ENCODE measurements at regions not wholly inside any gene's neighbourhood (a gene's known extent, or its start where the extent isn't known, plus 50 kb on each side); places are given as distances from the start of the nearest gene placed in this dataset.
A peak's percentile ranks its signal among the peaks of the same experiment; 100 is the strongest.
"Not testable (repeated sequence)": the region's sequence is repeated elsewhere in the genome, so short reads cannot be mapped to it uniquely, and the experiment has no call there.

DNA sequence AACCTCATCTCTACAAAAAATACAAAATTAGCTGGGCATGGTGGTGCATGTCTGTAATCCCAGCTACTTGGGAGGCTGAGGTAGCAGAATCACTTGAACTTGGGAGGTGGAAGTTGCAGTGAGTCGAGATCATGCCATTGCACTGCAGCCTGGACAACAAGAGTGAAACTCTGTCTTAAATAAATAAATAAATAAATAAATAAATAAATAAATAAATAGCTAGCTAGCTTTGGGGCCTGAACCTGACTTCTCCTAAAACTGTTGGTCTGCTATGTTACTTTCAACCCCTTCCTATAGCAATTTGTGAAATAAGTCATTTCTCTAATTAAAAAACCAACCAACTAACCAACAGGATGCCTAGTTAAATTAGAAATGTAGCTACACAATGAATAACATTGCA, 101.0 kb upstream of the KCNG1 start:
- not testable (repeated sequence) for ATAC-seq

DNA sequence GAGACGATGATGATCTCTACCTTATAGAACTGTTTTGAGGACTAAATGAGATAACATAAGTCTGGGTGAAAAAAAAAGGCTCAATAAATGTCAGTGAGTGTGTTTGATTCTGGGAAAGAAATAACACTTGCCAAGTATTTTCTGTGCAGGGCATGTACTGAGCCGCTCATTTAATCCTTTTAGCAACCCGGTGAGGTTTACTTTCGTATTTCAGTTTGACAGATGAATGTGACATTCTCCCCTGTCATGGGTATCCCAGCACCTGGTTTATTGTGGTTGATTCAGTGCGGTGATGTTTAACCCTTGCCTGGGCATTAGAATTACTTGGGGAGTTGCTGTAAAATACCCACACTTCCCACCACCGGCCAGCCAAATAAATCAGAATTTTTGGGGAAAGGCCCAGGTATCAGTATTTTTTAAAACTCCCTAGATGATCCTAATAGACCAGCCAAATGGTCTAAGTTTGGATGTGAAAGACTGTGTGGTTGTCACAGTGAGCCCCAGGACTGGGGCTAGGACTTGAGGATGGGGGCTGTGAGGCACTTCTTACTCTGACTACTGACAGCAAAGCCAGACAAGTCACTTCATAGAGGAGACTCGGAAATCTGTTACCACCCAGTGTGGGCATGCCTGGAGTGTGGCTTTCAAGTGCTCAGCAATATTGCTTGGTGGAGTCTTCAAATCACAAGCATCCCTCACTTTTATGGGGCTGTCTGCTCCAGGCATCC, 100.2 kb upstream of the KCNG1 start:
- ATAC-seq, result peak; percentile 63

DNA sequence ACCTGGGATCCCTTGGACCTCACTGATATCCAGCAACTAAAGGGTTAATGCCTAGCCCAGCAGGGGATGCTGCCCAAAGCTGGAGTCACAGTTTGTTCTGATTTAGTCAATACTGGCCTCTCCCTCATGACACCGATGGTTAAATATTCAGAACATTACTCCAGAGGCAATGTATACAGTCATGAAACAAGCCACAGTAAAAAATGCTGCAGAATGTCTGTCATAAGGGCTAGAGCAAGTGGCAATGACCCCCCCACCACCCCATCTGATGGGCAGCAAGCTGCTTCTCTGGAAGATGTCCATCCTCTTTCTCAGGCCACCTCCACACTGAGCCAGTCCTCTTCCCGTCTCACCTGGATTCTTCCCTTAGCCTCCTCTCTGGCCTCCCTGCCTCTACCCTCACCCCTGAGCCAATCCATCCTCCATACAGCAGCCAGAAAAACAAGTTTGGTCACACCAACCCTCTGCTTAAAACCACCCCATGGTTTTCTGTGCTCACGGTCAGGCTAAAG, 99.0 kb upstream of the KCNG1 start:
- ATAC-seq, result peak; percentile 60

DNA sequence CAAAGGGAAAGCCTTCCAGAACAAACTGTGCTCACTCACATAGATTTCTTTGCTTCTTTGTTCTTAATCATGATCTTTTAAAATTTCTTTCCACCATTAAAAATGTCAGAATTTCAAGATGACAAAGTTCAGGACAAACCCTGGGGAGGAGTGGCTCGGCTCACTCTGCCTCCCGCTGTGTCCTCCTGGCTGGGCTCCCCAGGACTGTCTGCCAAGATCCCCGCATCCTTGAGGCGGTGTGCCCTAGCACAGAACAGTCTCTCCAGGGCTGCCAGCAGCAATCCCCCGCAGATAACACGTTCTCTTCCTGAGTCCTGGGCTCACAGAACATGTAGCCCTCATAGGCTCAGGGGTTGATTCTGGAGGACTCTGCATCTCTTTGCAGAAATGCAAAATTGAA, 98.4 kb upstream of the KCNG1 start:
- no peak for ATAC-seq

DNA sequence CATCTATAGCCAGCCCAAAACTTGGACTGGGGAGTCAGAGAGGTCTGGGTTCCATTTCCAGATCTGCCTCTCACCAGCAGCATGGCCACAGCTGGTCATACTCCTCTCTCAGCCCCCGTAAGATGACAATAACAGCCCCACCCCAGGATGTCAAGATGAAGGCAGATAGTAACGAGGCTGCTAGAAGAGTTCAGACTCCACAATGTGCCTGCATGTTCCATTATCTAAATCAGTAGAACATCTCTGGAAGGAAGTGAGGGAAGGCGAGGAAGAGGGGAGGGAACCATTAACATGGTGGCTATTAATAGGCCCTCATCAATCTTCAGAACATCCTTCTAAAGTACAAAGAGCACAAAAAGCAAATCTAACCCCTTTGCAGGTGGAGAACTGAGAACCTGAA, 98.0 kb upstream of the KCNG1 start:
- no peak for ATAC-seq

DNA sequence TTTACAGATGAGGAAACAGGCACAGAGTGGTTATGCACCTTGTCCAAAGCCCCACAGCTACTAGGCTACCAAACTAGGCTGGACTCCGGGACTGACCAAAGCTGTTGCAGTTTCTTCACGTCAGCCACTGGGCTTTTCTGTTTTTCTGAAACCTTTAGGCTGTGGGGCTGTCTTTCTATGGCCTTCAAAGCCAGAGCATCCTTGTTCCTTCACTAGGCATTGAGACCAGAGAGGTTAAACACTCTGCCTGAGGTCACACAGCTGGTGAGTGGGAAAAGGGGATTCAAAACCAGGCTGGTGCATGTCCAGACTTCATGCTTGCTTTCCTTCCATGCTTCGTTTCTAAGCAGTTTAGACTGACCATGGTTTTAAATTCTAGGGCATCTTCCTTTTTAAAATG, 97.5 kb upstream of the KCNG1 start:
- ATAC-seq, result no peak

DNA sequence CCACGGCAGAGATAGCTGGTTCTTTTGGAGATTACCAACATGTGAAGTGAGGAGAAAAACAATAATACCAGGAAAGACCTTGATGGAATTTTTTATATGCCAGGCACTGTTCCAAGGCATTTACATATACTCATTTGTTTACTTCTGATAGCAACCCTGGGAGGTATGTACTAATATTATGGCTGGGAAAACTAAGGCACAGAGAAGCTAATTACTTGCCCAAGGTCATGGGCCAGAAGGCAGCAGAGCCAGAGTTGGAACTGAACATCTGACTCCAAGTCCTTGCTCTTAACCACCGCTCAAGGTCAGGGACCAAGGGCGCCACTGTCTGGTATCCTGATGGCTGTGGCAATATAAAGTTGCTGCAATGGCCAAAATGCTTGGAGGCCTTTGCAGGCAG, 97.0 kb upstream of the KCNG1 start:
- no peak for ATAC-seq

DNA sequence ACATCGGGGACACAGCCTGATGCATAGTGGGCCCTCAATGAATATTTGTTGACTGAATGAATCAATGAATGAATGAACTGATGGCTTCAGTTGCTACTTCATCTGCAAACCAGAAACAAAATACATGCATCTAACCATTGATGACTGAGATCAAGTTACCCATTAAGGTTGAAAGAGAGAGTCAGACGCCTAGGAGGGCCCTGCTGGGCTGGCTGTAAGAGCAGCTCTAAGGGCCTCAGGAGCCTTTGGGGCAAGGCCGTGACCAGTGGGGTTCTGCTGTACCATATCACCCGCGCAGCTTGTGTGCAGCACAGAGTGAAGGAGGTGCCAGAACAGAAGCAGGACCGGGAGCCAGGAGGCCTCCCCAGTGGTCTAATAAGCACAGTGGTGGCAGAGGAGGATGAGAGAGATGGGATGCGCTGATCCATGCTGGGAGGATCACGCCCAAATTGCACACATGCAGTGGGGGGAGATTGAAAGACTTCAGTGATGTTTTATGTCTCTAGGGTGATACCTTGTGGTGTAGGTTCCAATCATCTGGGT, 96.1 kb upstream of the KCNG1 start:
- ATAC-seq, result no peak

DNA sequence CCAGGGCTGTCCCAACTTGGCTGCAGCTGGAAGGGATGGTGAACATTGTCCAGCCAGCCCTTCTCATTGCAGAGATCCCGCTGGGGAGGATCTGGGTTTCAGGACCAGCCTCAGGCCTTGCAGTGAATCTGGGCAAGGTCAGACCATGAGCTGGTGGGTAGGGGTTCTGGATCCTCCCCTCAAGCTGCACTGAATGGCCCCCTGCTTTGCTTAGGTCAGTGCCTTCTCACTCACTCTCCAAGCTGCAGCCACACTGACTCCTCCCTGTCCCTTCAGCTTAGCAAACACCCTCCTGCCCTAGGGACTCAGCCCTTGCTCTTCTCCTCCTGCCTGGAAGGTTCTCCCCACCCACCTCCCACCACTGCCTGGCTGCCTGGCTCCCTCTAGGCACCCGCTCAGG, 95.3 kb upstream of the KCNG1 start:
- ATAC-seq, result no peak

DNA sequence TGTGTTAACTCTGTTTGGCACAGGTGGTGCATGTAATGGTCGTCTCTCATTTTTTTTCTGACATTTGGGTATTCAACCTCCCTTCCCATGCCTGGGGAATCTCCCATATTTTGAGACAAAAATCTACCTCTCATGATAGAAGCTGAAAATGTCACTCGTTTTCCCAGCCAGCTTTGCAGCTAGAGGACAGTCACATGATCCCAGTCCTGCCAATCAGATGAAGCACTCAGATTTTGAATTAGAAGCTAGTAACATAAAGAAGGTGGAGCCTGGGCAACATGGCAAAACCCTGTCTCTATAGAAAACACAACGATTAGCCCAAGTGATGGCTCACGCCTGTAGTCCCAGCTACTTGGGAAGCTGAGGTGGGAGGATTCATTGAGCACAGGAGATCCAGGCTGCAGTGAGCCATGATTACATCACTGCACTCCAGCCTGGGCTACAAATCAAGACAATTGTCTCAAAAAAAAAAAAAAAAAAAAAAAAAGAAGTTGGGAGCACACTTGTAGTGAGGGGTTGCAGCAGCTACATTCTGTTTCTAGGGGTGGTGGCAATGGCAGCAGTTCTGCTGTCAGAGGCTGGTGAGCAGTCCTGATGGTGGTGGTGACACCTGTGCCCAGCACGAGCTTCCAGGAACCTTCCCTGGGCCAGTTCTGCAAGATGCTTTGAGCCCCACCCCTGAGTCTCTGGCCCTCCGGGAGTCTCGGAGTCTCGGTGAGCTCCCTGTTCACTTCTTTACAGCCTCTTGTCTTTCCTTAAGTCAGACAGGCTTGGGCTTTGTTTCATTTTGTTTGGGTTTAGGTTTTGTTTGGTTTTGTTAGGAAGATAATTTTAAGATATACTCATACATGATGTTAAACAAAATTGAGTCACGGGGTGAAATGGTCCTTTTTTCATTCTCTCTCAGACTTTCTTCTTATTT, 94.1 kb upstream of the KCNG1 start:
- ATAC-seq, result peak; percentile 89

DNA sequence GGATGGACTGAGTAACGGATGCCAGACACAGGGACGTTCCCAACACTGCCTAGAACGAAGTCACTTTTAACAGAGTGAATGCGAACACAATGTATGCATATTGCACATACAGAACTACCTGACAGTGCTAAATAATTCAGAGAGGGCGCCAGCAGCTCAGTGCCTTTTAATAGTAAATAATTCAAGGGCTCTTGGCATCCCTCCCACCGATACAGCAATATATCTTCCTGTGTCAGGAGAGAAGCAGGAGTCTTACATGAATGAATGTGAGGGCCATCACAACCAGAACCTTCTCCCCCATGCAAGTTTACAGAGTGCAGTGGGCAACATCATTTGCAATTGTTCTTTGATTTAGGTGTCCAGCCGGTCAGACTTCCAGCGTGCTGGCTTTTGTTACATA, 88.4 kb upstream of the KCNG1 start:
- ATAC-seq, result no peak

DNA sequence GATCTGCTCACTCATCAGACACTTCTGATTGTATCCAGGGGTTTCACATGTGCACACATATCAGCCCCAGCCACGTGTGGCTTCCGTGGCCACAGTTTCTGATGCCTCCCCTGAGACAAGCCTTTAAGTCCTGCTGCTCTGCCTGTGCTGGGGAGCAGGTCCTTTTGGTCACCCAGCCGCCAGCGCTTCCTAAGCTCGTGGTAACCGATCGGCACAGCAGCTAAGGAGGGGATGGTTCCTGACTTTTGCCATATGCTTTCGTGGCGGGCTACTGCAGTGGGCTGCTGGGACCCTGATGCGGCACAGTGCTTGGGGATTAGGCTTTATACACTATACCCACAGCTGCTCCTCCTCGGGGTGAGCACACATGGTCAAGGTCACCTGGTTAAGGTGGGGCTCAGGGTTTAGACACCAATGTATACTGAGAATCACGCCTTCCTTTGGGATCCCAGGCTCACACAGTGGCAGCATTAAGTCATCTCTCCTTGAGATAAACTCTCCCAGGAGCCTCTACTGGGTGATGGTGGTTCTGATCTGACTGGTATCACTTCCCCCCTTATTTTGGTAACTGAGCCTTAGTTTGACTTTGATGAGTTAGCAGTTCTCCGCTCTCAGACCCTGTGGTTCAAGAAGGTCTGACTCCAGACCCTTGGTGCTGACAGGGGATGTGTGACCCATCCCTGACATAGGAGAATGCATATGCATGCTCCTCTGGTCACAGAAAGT, 85.9 kb upstream of the KCNG1 start:
- ATAC-seq, result no peak

DNA sequence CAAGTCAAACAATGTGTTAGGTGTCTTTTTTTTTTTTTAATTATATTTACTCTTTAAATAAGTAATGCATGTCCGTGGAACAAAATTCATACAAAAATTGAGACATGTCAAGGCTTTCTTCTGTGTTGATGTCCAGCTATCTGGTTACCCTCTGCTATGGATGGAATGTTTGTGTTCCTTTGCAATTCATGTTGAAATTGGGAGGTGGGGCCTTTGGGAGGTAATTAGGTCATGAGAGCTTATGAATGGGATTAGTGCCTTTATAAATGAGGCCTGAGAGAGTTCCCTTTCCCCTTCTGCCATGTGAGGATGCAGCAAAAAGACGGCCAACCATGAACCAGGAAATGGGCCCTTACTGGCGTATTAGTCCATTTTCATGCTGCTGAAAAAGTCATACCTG, 83.1 kb upstream of the KCNG1 start:
- ATAC-seq, result no peak

DNA sequence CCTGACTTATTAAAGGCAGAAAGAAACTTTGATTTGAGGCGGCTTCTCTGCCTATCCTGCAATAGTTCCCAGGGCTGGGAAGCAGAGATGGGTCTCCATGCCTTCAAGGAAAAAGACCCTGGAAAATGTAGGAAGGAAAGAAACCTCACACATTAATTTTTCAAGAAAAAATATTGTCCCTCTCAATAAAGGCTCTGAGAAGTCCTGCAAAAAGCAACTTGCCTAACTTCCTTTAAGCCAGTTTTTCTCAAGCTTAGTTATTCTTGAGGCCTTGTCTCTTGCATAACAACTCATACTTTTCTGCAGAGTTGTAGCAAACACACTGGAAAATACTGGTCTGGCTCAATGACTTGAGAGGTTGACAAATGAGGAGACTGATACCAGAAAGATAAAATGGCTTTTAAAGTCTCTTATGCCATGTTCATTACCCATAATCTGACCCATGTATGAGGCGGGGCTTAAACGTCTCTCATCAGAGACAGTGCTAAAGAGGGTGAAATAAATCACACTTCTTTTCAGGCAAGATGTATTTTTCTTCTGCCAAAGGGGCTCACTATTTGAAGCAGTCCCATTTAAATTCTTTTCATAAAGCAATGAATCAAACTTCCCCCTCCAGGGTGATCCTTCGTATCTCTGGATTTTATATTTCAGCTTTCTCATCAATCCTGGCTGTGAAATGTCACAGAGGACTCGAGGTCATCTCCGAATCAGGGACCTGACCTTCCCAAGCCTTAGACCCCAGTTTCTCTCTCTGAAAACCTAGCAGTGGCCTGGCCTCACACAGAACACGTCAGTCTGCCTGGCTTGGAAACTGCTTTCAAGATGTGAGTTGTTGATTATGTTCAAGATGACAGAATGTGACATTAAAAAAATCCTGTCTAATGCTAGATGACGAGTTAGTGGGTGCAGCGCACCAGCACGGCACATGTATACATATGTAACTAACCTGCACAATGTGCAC, 82.3 kb upstream of the KCNG1 start:
- ATAC-seq, result no peak

DNA sequence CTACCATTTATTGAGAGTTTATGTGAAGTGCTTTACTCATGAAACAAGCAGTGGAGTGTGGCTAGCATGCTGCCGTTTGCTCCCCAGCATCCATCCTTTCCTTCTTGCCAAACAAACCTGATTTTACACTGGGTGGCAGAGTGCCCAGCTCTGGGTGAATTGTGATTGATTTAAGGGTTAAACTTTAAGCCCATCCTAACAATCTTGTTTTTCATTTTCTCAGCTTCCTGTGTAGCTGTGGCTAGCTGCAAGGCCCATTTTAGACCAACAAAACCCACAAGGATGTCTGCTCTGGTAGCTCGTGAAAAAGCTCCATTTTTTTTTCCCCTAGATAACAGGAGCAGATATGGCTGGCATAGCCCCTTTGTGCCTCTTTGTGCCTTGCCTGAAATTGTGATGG, 77.7 kb upstream of the KCNG1 start:
- ATAC-seq, result no peak

DNA sequence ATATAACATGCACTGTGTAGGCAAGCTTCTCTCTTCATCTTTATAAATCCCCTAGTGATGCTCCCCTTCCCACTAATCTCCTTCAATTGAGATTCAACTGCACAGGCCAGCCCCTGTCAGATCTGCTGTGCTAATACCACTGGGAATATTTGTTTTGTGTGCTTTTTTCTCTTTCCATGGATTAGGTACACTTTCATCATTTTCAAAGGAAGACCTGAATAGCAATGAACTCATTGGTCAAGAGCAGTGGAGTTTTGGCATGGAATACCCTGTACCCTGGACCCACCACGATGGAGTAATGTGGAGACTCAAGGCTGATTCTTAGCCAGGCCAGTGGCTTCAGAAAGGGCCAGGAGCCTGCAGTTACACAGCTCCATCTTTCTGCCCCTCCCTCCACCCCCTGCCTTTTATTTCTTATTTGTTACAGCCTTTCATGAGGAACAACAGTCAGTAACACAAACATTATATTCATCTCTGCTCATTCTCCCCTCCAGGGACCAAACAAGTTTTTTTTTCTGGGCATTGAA, 75.4 kb upstream of the KCNG1 start:
- ATAC-seq, result no peak

DNA sequence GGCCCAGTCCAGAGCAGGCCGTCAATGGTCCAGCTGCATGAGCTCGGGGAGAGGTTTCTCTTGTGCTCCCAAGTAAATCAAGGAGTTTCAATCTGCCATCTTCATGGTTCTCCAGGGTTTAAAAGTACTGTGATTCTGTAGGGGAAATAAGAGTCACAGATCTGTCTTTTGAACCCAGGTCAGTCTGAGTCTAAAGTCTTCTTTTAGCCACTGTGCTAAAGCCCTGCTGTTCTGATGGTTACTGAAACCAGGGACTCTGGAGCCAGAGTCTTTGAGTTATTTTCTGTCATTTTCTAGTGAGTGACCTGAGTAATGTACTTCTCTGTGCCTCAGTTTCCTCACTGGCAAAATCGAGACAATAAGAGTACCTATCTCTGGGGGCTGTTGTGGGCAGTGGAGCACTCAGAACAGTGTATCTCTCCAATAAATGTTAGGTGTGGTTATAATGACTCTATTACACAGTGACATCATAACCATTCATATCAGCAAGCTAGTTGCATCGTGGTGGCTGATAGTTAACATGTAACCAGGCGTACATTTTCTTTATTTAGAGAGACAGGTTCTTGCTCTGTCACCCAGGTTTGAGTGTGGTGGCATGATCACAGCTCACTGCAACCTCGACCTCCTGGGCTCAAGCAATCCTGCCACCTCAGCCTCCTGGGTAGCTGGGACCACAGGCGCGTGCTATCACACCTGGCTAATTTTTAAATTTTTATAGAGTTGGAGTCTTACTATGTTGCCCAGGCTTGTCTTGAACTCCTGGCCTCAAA, 74.6 kb upstream of the KCNG1 start:
- ATAC-seq, result no peak

DNA sequence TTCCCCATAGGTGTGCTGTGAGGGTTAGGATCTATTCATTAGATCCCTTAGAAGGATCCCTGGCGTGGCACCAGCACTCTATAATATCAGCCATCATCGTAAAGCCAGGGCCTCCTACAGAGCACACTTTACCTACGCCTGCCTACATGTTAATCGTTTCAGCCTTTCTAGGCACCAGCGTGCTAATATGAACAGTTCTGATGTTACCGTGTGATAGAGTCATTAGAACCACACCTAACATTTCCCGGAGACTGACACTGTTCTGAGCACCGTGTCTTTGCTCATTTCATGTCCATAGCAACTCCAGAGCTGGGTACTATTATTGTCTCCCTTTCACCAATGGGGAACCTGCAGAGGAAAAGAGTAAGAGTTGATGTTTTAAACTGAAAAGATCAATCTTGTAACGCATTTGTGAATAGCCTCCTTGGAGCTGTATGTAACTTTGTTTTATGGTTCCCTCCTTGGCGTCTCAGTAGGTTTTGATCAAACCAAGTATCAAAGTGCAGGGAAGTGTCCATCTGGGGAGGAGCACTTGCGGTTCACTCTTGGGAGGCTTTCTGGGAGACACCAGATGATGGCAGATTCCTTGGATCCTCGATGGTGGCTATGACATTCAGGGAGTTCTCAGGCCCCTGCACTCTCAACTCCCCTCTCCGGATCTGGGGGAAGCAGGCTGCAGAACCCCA, 73.8 kb upstream of the KCNG1 start:
- ATAC-seq, result peak; percentile 13

DNA sequence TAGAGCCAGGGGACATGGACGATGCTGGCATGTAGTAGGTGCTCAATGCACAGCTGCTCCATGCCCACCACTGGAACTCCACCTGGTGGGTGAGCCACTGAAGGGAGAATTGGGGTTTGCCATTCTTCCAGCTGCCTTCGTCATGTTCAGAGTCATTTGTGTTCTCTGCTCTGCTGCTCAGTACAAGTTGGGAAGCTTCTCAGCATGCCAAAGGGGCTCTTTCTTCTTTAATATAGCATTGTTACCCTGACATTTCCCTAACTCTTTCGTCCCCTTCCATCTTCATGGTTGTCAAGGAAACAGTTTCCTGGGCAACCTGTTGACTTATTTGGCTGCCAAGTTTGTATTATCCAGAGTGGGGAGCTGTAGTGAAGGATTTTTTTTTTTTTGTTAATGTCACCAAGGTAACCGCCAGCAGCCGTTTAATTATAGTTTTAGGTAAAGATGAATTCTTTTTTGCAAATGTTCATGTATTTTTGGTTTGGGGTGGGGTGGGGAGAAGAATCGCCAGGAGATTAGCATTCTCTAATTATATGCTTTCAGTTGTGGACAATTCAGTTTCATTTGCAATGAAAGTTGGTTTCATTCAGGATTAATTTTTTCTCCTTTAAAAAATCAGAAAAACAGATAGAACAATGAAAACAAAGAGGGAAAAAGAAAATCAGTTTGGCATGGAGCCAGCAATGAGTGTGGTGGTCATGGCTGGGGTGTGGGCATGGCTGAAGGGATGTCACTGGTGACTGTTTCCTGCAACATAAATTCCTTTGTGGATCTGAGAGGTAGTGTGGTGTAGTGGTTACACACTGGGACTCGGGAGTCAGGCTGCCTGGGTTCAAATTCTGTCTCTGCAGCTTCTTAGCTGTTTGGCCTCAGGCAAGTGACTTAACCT, 73.0 kb upstream of the KCNG1 start:
- ATAC-seq, result peak; percentile 33
